A172 (cell line): ENCODE measurements at regions not wholly inside any gene's neighbourhood (a gene's known extent, or its start where the extent isn't known, plus 50 kb on each side); places are given as distances from the start of the nearest gene placed in this dataset.

Experiments used
- DNase-seq: peaks from one replicate; pipeline ENCODE4 v3.0.0-alpha.2; 2015; ENCODE audit warnings: low spot score

GRCh38 chr2:106629981-106630380 is 142.8 kb downstream of the CD8B2 start:
- DNase-seq = no peak

- no peak for DNase-seq
Observed at GRCh38 chr2:106631281-106631680, 144.1 kb downstream of the CD8B2 start.

GRCh38 chr2:106638043-106638442 is 150.9 kb downstream of the CD8B2 start:
- no peak for DNase-seq

- DNase-seq = no peak
Observed at GRCh38 chr2:106638580-106638979, 151.4 kb downstream of the CD8B2 start.

- no peak for DNase-seq
Observed at GRCh38 chr2:106642679-106643078, 155.5 kb downstream of the CD8B2 start.

GRCh38 chr2:106644623-106645022 is 157.5 kb downstream of the CD8B2 start:
- no peak for DNase-seq

- no peak for DNase-seq
Observed at GRCh38 chr2:106646605-106647004, 159.4 kb downstream of the CD8B2 start.

GRCh38 chr2:106649306-106649705 is 162.1 kb downstream of the CD8B2 start:
- no peak for DNase-seq

GRCh38 chr2:106653465-106653864 is 166.3 kb downstream of the CD8B2 start:
- no peak for DNase-seq

GRCh38 chr2:106658616-106659015 is 171.5 kb downstream of the CD8B2 start:
- DNase-seq = no peak

GRCh38 chr2:106664669-106665068 is 177.5 kb downstream of the CD8B2 start:
- no peak for DNase-seq

GRCh38 chr2:106667478-106668070 is 180.4 kb downstream of the CD8B2 start:
- no peak for DNase-seq

GRCh38 chr2:106685180-106685897 is 198.2 kb downstream of the CD8B2 start:
- DNase-seq = no peak

- no peak for DNase-seq
Observed at GRCh38 chr2:106686814-106687213, 199.2 kb downstream of the ST6GAL2 start.

- DNase-seq = no peak
Observed at GRCh38 chr2:106694964-106695470, 190.9 kb downstream of the ST6GAL2 start.

- no peak for DNase-seq
Observed at GRCh38 chr2:106695919-106696318, 190.0 kb downstream of the ST6GAL2 start.

GRCh38 chr2:106700616-106701015 is 185.4 kb downstream of the ST6GAL2 start:
- no peak for DNase-seq

- DNase-seq = no peak
Observed at GRCh38 chr2:106701203-106702022, 184.6 kb downstream of the ST6GAL2 start.

GRCh38 chr2:106703161-106703560 is 182.8 kb downstream of the ST6GAL2 start:
- DNase-seq = no peak

- DNase-seq = no peak
Observed at GRCh38 chr2:106704798-106705197, 181.2 kb downstream of the ST6GAL2 start.

- DNase-seq = no peak
Observed at GRCh38 chr2:106705877-106706276, 180.1 kb downstream of the ST6GAL2 start.

GRCh38 chr2:106706283-106706682 is 179.7 kb downstream of the ST6GAL2 start:
- DNase-seq = no peak

GRCh38 chr2:106708209-106708608 is 177.8 kb downstream of the ST6GAL2 start:
- DNase-seq = no peak
